Keratinocyte (primary cell): ENCODE measurements at regions not wholly inside any gene's neighbourhood (a gene's known extent, or its start where the extent isn't known, plus 50 kb on each side); places are given as distances from the start of the nearest gene placed in this dataset.

Experiments used
- EZH2 ChIP-seq: IDR thresholded peaks from one replicate; pipeline ENCODE4 v1.6.1; 2012; ENCODE audit warnings: inconsistent platforms, mild to moderate bottlenecking, low read length, moderate library complexity
- TF ChIP-seq, protein P1 (sequence below), 3 experiments: IDR thresholded peaks in 1 of 3; conservative IDR thresholded peaks in 1 of 3; optimal IDR thresholded peaks in 1 of 3; 2 replicates in 2 of 3; 3 replicates in 1 of 3; pipeline versions ENCODE3 to v1.5.1; 2011; ENCODE audit warnings: low read length in 3 of 3, mild to moderate bottlenecking in 3 of 3, moderate library complexity in 2 of 3, control low read depth in 1 of 3, inconsistent platforms in 1 of 3; ENCODE audit not compliant: insufficient read depth in 2 of 3; ENCODE audit errors: extremely low read depth in 1 of 3

- TF ChIP-seq, protein P1, sequence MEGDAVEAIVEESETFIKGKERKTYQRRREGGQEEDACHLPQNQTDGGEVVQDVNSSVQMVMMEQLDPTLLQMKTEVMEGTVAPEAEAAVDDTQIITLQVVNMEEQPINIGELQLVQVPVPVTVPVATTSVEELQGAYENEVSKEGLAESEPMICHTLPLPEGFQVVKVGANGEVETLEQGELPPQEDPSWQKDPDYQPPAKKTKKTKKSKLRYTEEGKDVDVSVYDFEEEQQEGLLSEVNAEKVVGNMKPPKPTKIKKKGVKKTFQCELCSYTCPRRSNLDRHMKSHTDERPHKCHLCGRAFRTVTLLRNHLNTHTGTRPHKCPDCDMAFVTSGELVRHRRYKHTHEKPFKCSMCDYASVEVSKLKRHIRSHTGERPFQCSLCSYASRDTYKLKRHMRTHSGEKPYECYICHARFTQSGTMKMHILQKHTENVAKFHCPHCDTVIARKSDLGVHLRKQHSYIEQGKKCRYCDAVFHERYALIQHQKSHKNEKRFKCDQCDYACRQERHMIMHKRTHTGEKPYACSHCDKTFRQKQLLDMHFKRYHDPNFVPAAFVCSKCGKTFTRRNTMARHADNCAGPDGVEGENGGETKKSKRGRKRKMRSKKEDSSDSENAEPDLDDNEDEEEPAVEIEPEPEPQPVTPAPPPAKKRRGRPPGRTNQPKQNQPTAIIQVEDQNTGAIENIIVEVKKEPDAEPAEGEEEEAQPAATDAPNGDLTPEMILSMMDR (optimal IDR thresholded peaks at IDR 0.05 in 1 of 3, IDR thresholded peaks at IDR 0.05 in 1 of 3, conservative IDR thresholded peaks at IDR 0.05 in 1 of 3; ENCODE audit: extremely low read depth in 1 of 3, insufficient read depth in 2 of 3, low read length in 3 of 3): no peak
- no peak for TF ChIP-seq EZH2
These were observed 325.9 kb upstream of the AJAP1 start for GRCh38 chr1:4328402-4329071.
